HG02870 (cell line): ENCODE measurements at regions not wholly inside any gene's neighbourhood (a gene's known extent, or its start where the extent isn't known, plus 50 kb on each side); places are given as distances from the start of the nearest gene placed in this dataset.
"Not testable (repeated sequence)": the region's sequence is repeated elsewhere in the genome, so short reads cannot be mapped to it uniquely, and the experiment has no call there.

Experiments
- ATAC-seq: cut with Tn5 transposase; IDR thresholded peaks from one replicate; pipeline ENCODE4 v1.9.1; 2021; ENCODE audit warnings: mild to moderate bottlenecking, moderate library complexity; ENCODE audit not compliant: unreplicated experiment

GRCh38 chr14:105852378-105853088, 326.1 kb downstream of the TMEM121 start:
- no peak for ATAC-seq

- no peak for ATAC-seq
These were observed 326.9 kb downstream of the TMEM121 start for GRCh38 chr14:105853089-105853906.

- no peak for ATAC-seq
These were observed 327.7 kb downstream of the TMEM121 start for GRCh38 chr14:105853907-105854599.

GRCh38 chr14:105854600-105855245, 328.3 kb downstream of the TMEM121 start:
- ATAC-seq = no peak

- no peak for ATAC-seq
These were observed 329.0 kb downstream of the TMEM121 start for GRCh38 chr14:105855246-105855892.

- ATAC-seq = no peak
These were observed 329.7 kb downstream of the TMEM121 start for GRCh38 chr14:105855893-105856675.

GRCh38 chr14:105856676-105857219, 330.4 kb downstream of the TMEM121 start:
- ATAC-seq = no peak

GRCh38 chr14:105857220-105857825, 330.9 kb downstream of the TMEM121 start:
- no peak for ATAC-seq

GRCh38 chr14:105857826-105858675, 331.7 kb downstream of the TMEM121 start:
- no peak for ATAC-seq

- ATAC-seq = no peak
These were observed 332.3 kb downstream of the TMEM121 start for GRCh38 chr14:105858676-105859025.

GRCh38 chr14:105859073-105859716, 332.8 kb downstream of the TMEM121 start:
- ATAC-seq = not testable (repeated sequence)

GRCh38 chr14:105859717-105860614, 333.6 kb downstream of the TMEM121 start:
- no peak for ATAC-seq

GRCh38 chr14:105860615-105861580, 334.5 kb downstream of the TMEM121 start:
- ATAC-seq = no peak

GRCh38 chr14:105861985-105862465, 335.6 kb downstream of the TMEM121 start:
- no peak for ATAC-seq

GRCh38 chr14:105862581-105863239, 336.3 kb downstream of the TMEM121 start:
- ATAC-seq = no peak
